ENCODE measurements at regions not wholly inside any gene's neighbourhood (a gene's known extent, or its start where the extent isn't known, plus 50 kb on each side); places are given as distances from the start of the nearest gene placed in this dataset.

- H3K4me3 Mint-ChIP-seq, result no peak overlapping the region
These were observed 79.5 kb upstream of the CSF3R start for GRCh38 chr1:36562181-36562685.

GRCh38 chr1:36561361-36561724 is 78.6 kb upstream of the CSF3R start:
- WGBS (ENCODE audit: insufficient coverage), result 78% methylated on average over 5 of the region's 9 CpGs
- Histone ChIP-seq H3K27ac (ENCODE audit: low read length) (no peak overlapping the region), H3K4me3 (ENCODE audit: control insufficient read depth in 1 of 2, extremely low read depth in 1 of 2, low read length in 1 of 2) (no peak overlapping the region), H3K27me3 (replicated peaks in 1 of 2; ENCODE audit: control insufficient read depth in 2 of 2, extremely low read depth in 1 of 2, insufficient read depth in 2 of 2, low read length in 1 of 2) (peaks cover 0 to 15% of the 10 kb centered on the region in 2 experiments), H3K9me3 (no peaks in the 10 kb centered on the region), H3K36me3 (ENCODE audit: control insufficient read depth in 2 of 2, extremely low read depth in 1 of 2, insufficient read depth in 1 of 2, low read length in 1 of 2) (no peaks in the 10 kb centered on the region), H3K4me1 (ENCODE audit: control insufficient read depth in 1 of 2, extremely low read depth in 1 of 2, insufficient read depth in 2 of 2, low read length in 2 of 2) (no peaks in the 10 kb centered on the region)
- Mint-ChIP-seq H3K27ac (no peak overlapping the region), H3K9me3 (no peaks in the 10 kb centered on the region), H3K27me3 (peaks cover 10 to 12% of the 10 kb centered on the region in 2 donors), H3K36me3 (no peaks in the 10 kb centered on the region), H3K4me3 (no peak overlapping the region), H3K4me1 (peaks cover 0 to 5% (median 0%) of the 10 kb centered on the region in 3 donors)
- CTCF ChIA-PET, result interaction anchor here in 1 of 2 donors (0.5 to 0.6 kb wide), 2 partner anchors 947 to 974 kb away, joined by 7 to 10 read pairs; no protein-coding TSS in a partner anchor
- POLR2A ChIA-PET, result no interaction called here
- no peak for DNase-seq
- no peak for ATAC-seq (replicated peaks in 1 of 4)

More at GRCh38 chr1:36562181-36562685, 79.5 kb upstream of the CSF3R start:
- Mint-ChIP-seq H3K27ac (no peak overlapping the region), H3K9me3 (no peaks in the 10 kb centered on the region), H3K36me3 (no peaks in the 10 kb centered on the region), H3K27me3 (peaks cover 10 to 12% of the 10 kb centered on the region in 2 donors), H3K4me1 (peaks cover 0 to 5% (median 0%) of the 10 kb centered on the region in 3 donors)
- H3K27ac ChIP-seq (ENCODE audit: low read length), result no peak overlapping the region
- H3K27me3 ChIP-seq (replicated peaks in 1 of 2; ENCODE audit: control insufficient read depth in 2 of 2, extremely low read depth in 1 of 2, insufficient read depth in 2 of 2, low read length in 1 of 2), result peaks cover 0 to 16% of the 10 kb centered on the region in 2 experiments
- ATAC-seq (replicated peaks in 1 of 4), result no peak
- 77% methylated on average over 3 of the region's 3 CpGs for WGBS (ENCODE audit: insufficient coverage)
- no peaks in the 10 kb centered on the region for H3K36me3 ChIP-seq (ENCODE audit: control insufficient read depth in 2 of 2, extremely low read depth in 1 of 2, insufficient read depth in 1 of 2, low read length in 1 of 2)
- no peak overlapping the region for H3K4me3 ChIP-seq (ENCODE audit: control insufficient read depth in 1 of 2, extremely low read depth in 1 of 2, low read length in 1 of 2)
- POLR2A ChIA-PET, result no interaction called here
- H3K4me1 ChIP-seq (ENCODE audit: control insufficient read depth in 1 of 2, extremely low read depth in 1 of 2, insufficient read depth in 2 of 2, low read length in 2 of 2), result no peaks in the 10 kb centered on the region
- CTCF ChIA-PET, result no interaction called here
- DNase-seq, result no peak
- H3K9me3 ChIP-seq, result no peaks in the 10 kb centered on the region

DNA sequence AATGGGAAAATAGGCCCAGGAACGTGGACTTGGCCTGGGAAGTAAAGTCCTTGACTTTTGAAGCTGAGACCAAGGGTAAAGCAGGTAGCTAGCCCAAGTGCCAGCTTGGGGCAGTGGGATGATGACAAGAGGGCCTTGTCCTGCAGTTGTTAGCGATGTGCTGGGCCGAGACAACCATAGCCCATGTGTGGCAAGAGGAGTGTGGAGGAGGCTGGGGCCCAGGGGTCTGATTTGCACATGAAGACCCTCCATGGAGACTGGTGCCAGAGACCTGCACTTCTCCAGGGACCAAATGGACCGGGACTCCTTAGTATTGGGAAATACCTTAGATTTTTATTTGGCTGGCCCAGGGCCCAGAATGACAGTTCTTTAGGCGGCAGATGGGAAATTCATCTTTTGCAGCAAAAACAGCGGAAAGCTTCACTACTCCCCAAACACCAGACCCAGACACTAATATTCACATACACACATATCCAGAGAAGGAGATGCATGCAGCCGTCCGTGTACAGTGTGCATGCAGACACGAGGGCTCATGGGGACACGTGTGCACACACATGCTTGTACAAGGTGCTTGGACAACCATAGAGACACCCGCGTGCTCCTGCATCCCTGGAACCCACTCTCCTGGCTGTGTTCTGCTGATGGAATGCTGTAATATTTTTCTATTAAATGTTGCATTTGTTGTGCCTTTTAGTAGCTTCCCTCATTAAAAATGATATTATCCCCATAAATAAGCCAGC is 78.1 kb upstream of the CSF3R start:
- ChIA-PET CTCF (interaction anchor here in 1 of 2 donors (0.5 to 0.6 kb wide), 2 partner anchors 948 to 974 kb away, joined by 7 to 10 read pairs; no protein-coding TSS in a partner anchor), POLR2A (no interaction called here)
- H3K27ac ChIP-seq (ENCODE audit: low read length), result no peak overlapping the region
- no peaks in the 10 kb centered on the region for H3K9me3 Mint-ChIP-seq
- ATAC-seq (replicated peaks in 1 of 4) (no peak), DNase-seq (no peak)
- no peak overlapping the region for H3K4me3 ChIP-seq (ENCODE audit: control insufficient read depth in 1 of 2, extremely low read depth in 1 of 2, low read length in 1 of 2)
- no peaks in the 10 kb centered on the region for H3K4me1 ChIP-seq (ENCODE audit: control insufficient read depth in 1 of 2, extremely low read depth in 1 of 2, insufficient read depth in 2 of 2, low read length in 2 of 2)
- no peaks in the 10 kb centered on the region for H3K36me3 Mint-ChIP-seq
- H3K9me3 ChIP-seq, result no peaks in the 10 kb centered on the region
- no peaks in the 10 kb centered on the region for H3K36me3 ChIP-seq (ENCODE audit: control insufficient read depth in 2 of 2, extremely low read depth in 1 of 2, insufficient read depth in 1 of 2, low read length in 1 of 2)
- H3K4me3 Mint-ChIP-seq, result no peak overlapping the region
- H3K27ac Mint-ChIP-seq, result no peak overlapping the region
- H3K27me3 Mint-ChIP-seq, result peaks cover 7 to 14% of the 10 kb centered on the region in 2 donors
- WGBS (ENCODE audit: insufficient coverage), result 88% methylated on average over 7 of the region's 12 CpGs
- H3K27me3 ChIP-seq (replicated peaks in 1 of 2; ENCODE audit: control insufficient read depth in 2 of 2, extremely low read depth in 1 of 2, insufficient read depth in 2 of 2, low read length in 1 of 2), result peaks cover 0 to 10% of the 10 kb centered on the region in 2 experiments
- peaks cover 0 to 5% (median 0%) of the 10 kb centered on the region in 3 donors for H3K4me1 Mint-ChIP-seq

GRCh38 chr1:36560177-36560576 is 77.5 kb upstream of the CSF3R start:
- Mint-ChIP-seq H3K27ac (no peak overlapping the region), H3K36me3 (no peaks in the 10 kb centered on the region), H3K9me3 (no peaks in the 10 kb centered on the region), H3K4me1 (peaks cover 0 to 5% (median 0%) of the 10 kb centered on the region in 3 donors), H3K27me3 (peaks cover 4 to 15% of the 10 kb centered on the region in 2 donors), H3K4me3 (no peak overlapping the region)
- H3K36me3 ChIP-seq (ENCODE audit: control insufficient read depth in 2 of 2, extremely low read depth in 1 of 2, insufficient read depth in 1 of 2, low read length in 1 of 2), result no peaks in the 10 kb centered on the region
- no peaks in the 10 kb centered on the region for H3K9me3 ChIP-seq
- ChIA-PET POLR2A (no interaction called here), CTCF (no interaction called here)
- no peak for ATAC-seq (replicated peaks in 1 of 4)
- H3K4me1 ChIP-seq (ENCODE audit: control insufficient read depth in 1 of 2, extremely low read depth in 1 of 2, insufficient read depth in 2 of 2, low read length in 2 of 2), result no peaks in the 10 kb centered on the region
- peaks cover 0 to 12% of the 10 kb centered on the region in 2 experiments for H3K27me3 ChIP-seq (replicated peaks in 1 of 2; ENCODE audit: control insufficient read depth in 2 of 2, extremely low read depth in 1 of 2, insufficient read depth in 2 of 2, low read length in 1 of 2)
- DNase-seq, result no peak
- H3K4me3 ChIP-seq (ENCODE audit: control insufficient read depth in 1 of 2, extremely low read depth in 1 of 2, low read length in 1 of 2), result no peak overlapping the region
- no peak overlapping the region for H3K27ac ChIP-seq (ENCODE audit: low read length)
- 76% methylated on average over 2 of the region's 8 CpGs for WGBS (ENCODE audit: insufficient coverage)

GRCh38 chr1:36559061-36559460 is 76.3 kb upstream of the CSF3R start:
- DNase-seq (no peak), ATAC-seq (replicated peaks in 1 of 4) (no peak)
- Mint-ChIP-seq H3K4me1 (peaks cover 0 to 5% (median 0%) of the 10 kb centered on the region in 3 donors), H3K9me3 (no peaks in the 10 kb centered on the region), H3K27me3 (peaks cover 12 to 23% of the 10 kb centered on the region in 2 donors), H3K4me3 (no peak overlapping the region), H3K27ac (no peak overlapping the region), H3K36me3 (no peaks in the 10 kb centered on the region)
- no peaks in the 10 kb centered on the region for H3K4me1 ChIP-seq (ENCODE audit: control insufficient read depth in 1 of 2, extremely low read depth in 1 of 2, insufficient read depth in 2 of 2, low read length in 2 of 2)
- ChIA-PET CTCF (no interaction called here), POLR2A (no interaction called here)
- WGBS (ENCODE audit: insufficient coverage), result 80% methylated on average over 4 of the region's 8 CpGs
- peaks cover 0 to 19% of the 10 kb centered on the region in 2 experiments for H3K27me3 ChIP-seq (replicated peaks in 1 of 2; ENCODE audit: control insufficient read depth in 2 of 2, extremely low read depth in 1 of 2, insufficient read depth in 2 of 2, low read length in 1 of 2)
- H3K9me3 ChIP-seq, result no peaks in the 10 kb centered on the region
- no peak overlapping the region for H3K27ac ChIP-seq (ENCODE audit: low read length)
- no peaks in the 10 kb centered on the region for H3K36me3 ChIP-seq (ENCODE audit: control insufficient read depth in 2 of 2, extremely low read depth in 1 of 2, insufficient read depth in 1 of 2, low read length in 1 of 2)
- no peak overlapping the region for H3K4me3 ChIP-seq (ENCODE audit: control insufficient read depth in 1 of 2, extremely low read depth in 1 of 2, low read length in 1 of 2)

GRCh38 chr1:36557041-36558000 is 74.6 kb upstream of the CSF3R start:
- Mint-ChIP-seq H3K4me3 (no peak overlapping the region), H3K27ac (no peak overlapping the region), H3K27me3 (peaks cover 28 to 40% of the 10 kb centered on the region in 2 donors), H3K36me3 (no peaks in the 10 kb centered on the region), H3K9me3 (no peaks in the 10 kb centered on the region), H3K4me1 (peaks cover 0 to 10% (median 0%) of the 10 kb centered on the region in 3 donors)
- no peak overlapping the region for H3K27ac ChIP-seq (ENCODE audit: low read length)
- no peaks in the 10 kb centered on the region for H3K4me1 ChIP-seq (ENCODE audit: control insufficient read depth in 1 of 2, extremely low read depth in 1 of 2, insufficient read depth in 2 of 2, low read length in 2 of 2)
- no peak for DNase-seq
- POLR2A ChIA-PET, result no interaction called here
- H3K9me3 ChIP-seq, result no peaks in the 10 kb centered on the region
- ATAC-seq (replicated peaks in 1 of 4), result no peak
- peaks cover 2 to 34% of the 10 kb centered on the region in 2 experiments for H3K27me3 ChIP-seq (replicated peaks in 1 of 2; ENCODE audit: control insufficient read depth in 2 of 2, extremely low read depth in 1 of 2, insufficient read depth in 2 of 2, low read length in 1 of 2)
- 59% methylated on average over 6 of the region's 14 CpGs for WGBS (ENCODE audit: insufficient coverage)
- CTCF ChIA-PET, result interaction anchor here in 1 of 2 donors (0.7 to 1.1 kb wide), 2 partner anchors 10 to 117 kb away, joined by 3 to 5 read pairs; no protein-coding TSS in a partner anchor
- no peaks in the 10 kb centered on the region for H3K36me3 ChIP-seq (ENCODE audit: control insufficient read depth in 2 of 2, extremely low read depth in 1 of 2, insufficient read depth in 1 of 2, low read length in 1 of 2)
- no peak overlapping the region for H3K4me3 ChIP-seq (ENCODE audit: control insufficient read depth in 1 of 2, extremely low read depth in 1 of 2, low read length in 1 of 2)

Data from T-cell (primary cell).